H1 (cell line): ENCODE measurements at regions not wholly inside any gene's neighbourhood (a gene's known extent, or its start where the extent isn't known, plus 50 kb on each side); places are given as distances from the start of the nearest gene placed in this dataset.

Experiments used
- CHD7 ChIP-seq: fragments of 300-600 bp; sonication (generic); IDR thresholded peaks from 2 replicates; pipeline ENCODE4 v1.7.1; 2012; ENCODE audit warnings: low read length, moderate library complexity, mild to moderate bottlenecking, inconsistent platforms; ENCODE audit not compliant: insufficient replicate concordance
- CTBP2 ChIP-seq: IDR thresholded peaks from 2 replicates; pipeline ENCODE4 v1.7.0; 2011; ENCODE audit warnings: borderline replicate concordance, mild to moderate bottlenecking, moderate library complexity, mixed read lengths, low read length; ENCODE audit not compliant: insufficient read depth, insufficient read length
- EGR1 ChIP-seq: IDR thresholded peaks from 2 replicates; pipeline ENCODE4 v1.6.1; 2011; ENCODE audit warnings: low read depth, low read length, borderline replicate concordance
- RFX5 ChIP-seq: IDR thresholded peaks from 2 replicates; pipeline ENCODE4 v1.6.1; 2011; ENCODE audit warnings: low read depth, low read length, improper control_type of control experiment, borderline replicate concordance
- YY1 ChIP-seq: IDR thresholded peaks from 2 replicates; pipeline ENCODE4 v1.6.1; 2011; ENCODE audit warnings: low read depth, mild to moderate bottlenecking, low read length
- ZNF274 ChIP-seq: IDR thresholded peaks from 2 replicates; pipeline ENCODE4 v1.7.0; 2012; ENCODE audit warnings: low read length, borderline replicate concordance; ENCODE audit errors: extremely low read depth

- TF ChIP-seq CHD7 (no peak), ZNF274 (no peak), CTBP2 (no peak), YY1 (no peak), EGR1 (no peak), RFX5 (no peak)
These were observed 143.4 kb downstream of the RPIA start (continued) for GRCh38 chr2:88834866-88835265.
